Bronchial epithelial cell (primary cell): ENCODE measurements at regions not wholly inside any gene's neighbourhood (a gene's known extent, or its start where the extent isn't known, plus 50 kb on each side); places are given as distances from the start of the nearest gene placed in this dataset.

Source experiments
- DNase-seq: peaks from one replicate; pipeline ENCODE4 v3.0.0-alpha.2; 2010; ENCODE audit warnings: low read depth
- FAIRE-seq: peaks from 2 replicates; lab custom pipeline; 2011; peaks lifted over from hg19 to GRCh38; lab: Jason Lieb, UNC
- H3K27me3 ChIP-seq: 2 replicates; pipeline ENCODE4 v1.5.1; 2011; ENCODE audit warnings: low read length; ENCODE audit not compliant: control insufficient read depth, insufficient read depth
- H3K36me3 ChIP-seq: 2 replicates; pipeline ENCODE4 v1.5.1; 2011; ENCODE audit warnings: low read length; ENCODE audit not compliant: control insufficient read depth, insufficient read depth
- H3K4me3 ChIP-seq: 2 replicates; pipeline ENCODE4 v1.5.1; 2011; ENCODE audit warnings: mild to moderate bottlenecking, low read depth, low read length, control low read depth
- TF ChIP-seq, protein P1 (sequence below): IDR thresholded peaks from 2 replicates; pipeline ENCODE4 v1.5.1; 2011; ENCODE audit warnings: mild to moderate bottlenecking, moderate library complexity, low read length, control low read depth, inconsistent platforms; ENCODE audit not compliant: insufficient read depth, severe bottlenecking

- Histone ChIP-seq H3K4me3 (no peak overlapping the region), H3K27me3 (no peaks in the 10 kb centered on the region), H3K36me3 (no peaks in the 10 kb centered on the region)
- no peak for DNase-seq
- FAIRE-seq: no peak
- TF ChIP-seq, protein P1, sequence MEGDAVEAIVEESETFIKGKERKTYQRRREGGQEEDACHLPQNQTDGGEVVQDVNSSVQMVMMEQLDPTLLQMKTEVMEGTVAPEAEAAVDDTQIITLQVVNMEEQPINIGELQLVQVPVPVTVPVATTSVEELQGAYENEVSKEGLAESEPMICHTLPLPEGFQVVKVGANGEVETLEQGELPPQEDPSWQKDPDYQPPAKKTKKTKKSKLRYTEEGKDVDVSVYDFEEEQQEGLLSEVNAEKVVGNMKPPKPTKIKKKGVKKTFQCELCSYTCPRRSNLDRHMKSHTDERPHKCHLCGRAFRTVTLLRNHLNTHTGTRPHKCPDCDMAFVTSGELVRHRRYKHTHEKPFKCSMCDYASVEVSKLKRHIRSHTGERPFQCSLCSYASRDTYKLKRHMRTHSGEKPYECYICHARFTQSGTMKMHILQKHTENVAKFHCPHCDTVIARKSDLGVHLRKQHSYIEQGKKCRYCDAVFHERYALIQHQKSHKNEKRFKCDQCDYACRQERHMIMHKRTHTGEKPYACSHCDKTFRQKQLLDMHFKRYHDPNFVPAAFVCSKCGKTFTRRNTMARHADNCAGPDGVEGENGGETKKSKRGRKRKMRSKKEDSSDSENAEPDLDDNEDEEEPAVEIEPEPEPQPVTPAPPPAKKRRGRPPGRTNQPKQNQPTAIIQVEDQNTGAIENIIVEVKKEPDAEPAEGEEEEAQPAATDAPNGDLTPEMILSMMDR: no peak
Observed at GRCh38 chr16:55189224-55189623, 134.8 kb upstream of the IRX6 start.

- no peaks in the 10 kb centered on the region for H3K36me3 ChIP-seq
- FAIRE-seq (no peak), DNase-seq (no peak)
- TF ChIP-seq, protein P1: no peak
- no peak overlapping the region for H3K4me3 ChIP-seq
- no peaks in the 10 kb centered on the region for H3K27me3 ChIP-seq
Observed at GRCh38 chr16:55189682-55190636, 134.0 kb upstream of the IRX6 start.

- FAIRE-seq: no peak
- H3K27me3 ChIP-seq: no peaks in the 10 kb centered on the region
- TF ChIP-seq, protein P1: no peak
Observed at GRCh38 chr16:55192734-55193133, 131.3 kb upstream of the IRX6 start.

DNA sequence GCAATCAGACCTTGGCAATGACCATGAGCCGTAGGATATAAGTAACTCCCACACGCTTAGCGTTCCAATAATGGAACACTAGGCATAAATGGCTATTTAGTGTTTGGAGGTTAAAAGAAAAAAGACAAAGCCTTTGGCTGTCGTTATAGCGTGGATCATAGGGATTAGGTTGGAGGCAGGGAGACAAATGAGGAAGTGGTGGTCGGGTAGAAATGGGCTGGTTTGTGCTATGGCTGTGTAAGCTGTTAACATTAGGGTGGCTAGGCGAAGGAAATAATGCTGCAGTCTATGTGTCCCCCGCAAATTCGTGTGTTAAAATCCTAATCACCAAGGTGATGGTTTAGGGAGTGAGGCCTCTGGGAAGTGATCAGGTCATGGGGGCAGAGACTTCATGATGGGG is 120.4 kb upstream of the IRX6 start:
- FAIRE-seq (no peak), DNase-seq (no peak)
- no peaks in the 10 kb centered on the region for H3K36me3 ChIP-seq
- H3K4me3 ChIP-seq: no peak overlapping the region
- H3K27me3 ChIP-seq: no peaks in the 10 kb centered on the region
- TF ChIP-seq, protein P1: no peak

More at GRCh38 chr16:55192734-55193133, 131.3 kb upstream of the IRX6 start:
- H3K4me3 ChIP-seq: no peak overlapping the region
- H3K36me3 ChIP-seq: no peaks in the 10 kb centered on the region
- no peak for DNase-seq

DNA sequence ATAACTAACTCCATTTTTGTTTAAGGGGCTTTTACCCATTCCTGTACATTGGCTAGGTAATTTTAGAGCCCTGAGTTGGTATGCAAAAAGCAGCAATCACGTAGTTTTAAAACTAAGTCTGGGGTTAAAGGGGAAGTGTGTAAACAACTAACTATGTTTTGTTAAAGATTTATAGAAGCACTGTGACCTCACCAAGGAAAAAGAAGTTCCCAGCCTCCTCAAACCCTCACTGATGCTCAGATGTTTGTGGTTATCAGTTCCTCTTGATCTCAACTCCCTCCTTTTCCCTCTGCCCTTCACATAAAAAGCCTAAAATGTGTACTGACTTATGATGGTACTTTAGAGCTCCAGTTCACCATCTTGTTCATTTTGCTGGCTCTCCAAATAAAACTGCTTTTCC is 119.9 kb upstream of the IRX6 start:
- TF ChIP-seq, protein P1: no peak
- FAIRE-seq: no peak
- no peaks in the 10 kb centered on the region for H3K36me3 ChIP-seq
- no peak for DNase-seq
- H3K27me3 ChIP-seq: no peaks in the 10 kb centered on the region
- no peak overlapping the region for H3K4me3 ChIP-seq
